Lower lobe of right lung (tissue), 2 donors: ENCODE measurements at regions not wholly inside any gene's neighbourhood (a gene's known extent, or its start where the extent isn't known, plus 50 kb on each side); places are given as distances from the start of the nearest gene placed in this dataset.

Experiments used
- ATAC-seq, 2 donors: fragments of 200-7000 bp; cut with Tn5 transposase; one replicate each; pipeline ENCODE4 v1.9.1; 2020 to 2022; ENCODE audit warnings: mild to moderate bottlenecking in 2 of 2, moderate library complexity in 2 of 2
- DNase-seq: peaks from one replicate; pipeline ENCODE4 v3.0.0-alpha.2; 2020
- H3K27ac ChIP-seq: fragments of 200-600 bp; one replicate; pipeline ENCODE4 v1.8.0; 2022
- H3K27me3 ChIP-seq: fragments of 200-600 bp; one replicate; pipeline ENCODE4 v1.8.0; 2022; ENCODE audit warnings: low read depth
- H3K36me3 ChIP-seq: fragments of 200-600 bp; one replicate; pipeline ENCODE4 v1.8.0; 2022; ENCODE audit warnings: mild to moderate bottlenecking
- H3K4me1 ChIP-seq: fragments of 200-600 bp; one replicate; pipeline ENCODE4 v1.8.0; 2022
- H3K4me3 ChIP-seq: fragments of 200-600 bp; one replicate; pipeline ENCODE4 v1.8.0; 2022; ENCODE audit warnings: mild to moderate bottlenecking
- H3K9me3 ChIP-seq: fragments of 200-600 bp; one replicate; pipeline ENCODE4 v1.8.0; 2022
- CTCF ChIP-seq: fragments of 200-600 bp; IDR thresholded peaks from one replicate; pipeline ENCODE4 v1.8.0; 2022; ENCODE audit warnings: antibody characterized with exemption, mild to moderate bottlenecking
- intact Hi-C: fragments of 100-400 bp; cut with DNase I; formaldehyde crosslinking; loops from one replicate; pipeline ENCODE4 v1.11.0; 2022
- donor health status: DM: no; HTN: yes; CAD: no; lungs with severe emphysema.

- ATAC-seq (no peak), DNase-seq (no peak)
- Histone ChIP-seq H3K4me1 (no peaks in the 10 kb centered on the region), H3K27me3 (peaks cover 6% of the 10 kb centered on the region), H3K36me3 (no peaks in the 10 kb centered on the region), H3K4me3 (no peak overlapping the region), H3K9me3 (no peaks in the 10 kb centered on the region), H3K27ac (no peak overlapping the region)
- TF ChIP-seq CTCF = no peak
- intact Hi-C loops = no loop called here
Observed at GRCh38 chr15:92304223-92304975, 89.3 kb upstream of the ST8SIA2 start.

- ATAC-seq = no peak
Observed at GRCh38 chr15:92305343-92305742, 88.3 kb upstream of the ST8SIA2 start.

GRCh38 chr15:92306663-92307062, 87.0 kb upstream of the ST8SIA2 start:
- TF ChIP-seq CTCF = no peak
- Histone ChIP-seq H3K27me3 (peaks cover 6% of the 10 kb centered on the region), H3K36me3 (no peaks in the 10 kb centered on the region), H3K4me1 (no peaks in the 10 kb centered on the region), H3K4me3 (no peak overlapping the region), H3K27ac (no peak overlapping the region), H3K9me3 (no peaks in the 10 kb centered on the region)
- DNase-seq (no peak), ATAC-seq (no peak)
- intact Hi-C loops = no loop called here

More at GRCh38 chr15:92305343-92305742, 88.3 kb upstream of the ST8SIA2 start:
- Histone ChIP-seq H3K4me1 (no peaks in the 10 kb centered on the region), H3K27me3 (peaks cover 6% of the 10 kb centered on the region), H3K4me3 (no peak overlapping the region), H3K9me3 (no peaks in the 10 kb centered on the region), H3K36me3 (no peaks in the 10 kb centered on the region), H3K27ac (no peak overlapping the region)
- intact Hi-C loops = no loop called here
- no peak for DNase-seq
- TF ChIP-seq CTCF = no peak

- H3K27ac ChIP-seq = no peak overlapping the region
- H3K4me1 ChIP-seq = no peaks in the 10 kb centered on the region
- no peak overlapping the region for H3K4me3 ChIP-seq
- no peak for ATAC-seq
- peaks cover 8% of the 10 kb centered on the region for H3K27me3 ChIP-seq
- no peak for TF ChIP-seq CTCF
- no peaks in the 10 kb centered on the region for H3K36me3 ChIP-seq
- intact Hi-C loops = no loop called here
- H3K9me3 ChIP-seq = no peaks in the 10 kb centered on the region
- no peak for DNase-seq
Observed at GRCh38 chr15:92315144-92315543, 78.5 kb upstream of the ST8SIA2 start.

- TF ChIP-seq CTCF = no peak
- DNase-seq = no peak
- intact Hi-C loops = no loop called here
- ATAC-seq = peak in 1 of 2 donors; percentile 65
- Histone ChIP-seq H3K4me3 (no peak overlapping the region), H3K9me3 (no peaks in the 10 kb centered on the region), H3K27ac (no peak overlapping the region), H3K4me1 (no peaks in the 10 kb centered on the region), H3K36me3 (no peaks in the 10 kb centered on the region), H3K27me3 (peaks cover 8% of the 10 kb centered on the region)
Observed at GRCh38 chr15:92315595-92316211, 78.0 kb upstream of the ST8SIA2 start.
